ENCODE measurements at regions not wholly inside any gene's neighbourhood (a gene's known extent, or its start where the extent isn't known, plus 50 kb on each side); places are given as distances from the start of the nearest gene placed in this dataset.

DNA sequence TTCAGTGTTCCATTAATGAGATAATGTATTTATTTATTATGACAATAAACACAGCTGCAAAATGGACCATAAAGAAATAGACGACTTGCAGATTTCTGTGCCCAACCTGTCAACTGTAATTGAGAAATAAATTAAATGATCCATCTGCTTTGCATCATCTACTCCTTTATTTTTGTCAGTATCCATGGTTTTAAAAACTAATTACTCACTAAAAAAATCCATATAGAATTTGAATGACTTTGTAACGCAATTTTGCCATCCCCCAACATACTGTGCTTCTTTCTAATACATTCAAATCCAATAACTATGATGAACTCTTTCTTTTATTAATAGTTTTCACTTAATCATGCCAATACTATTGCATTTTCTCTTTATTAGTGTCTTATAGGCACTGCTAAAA lies 388.5 kb upstream of the SORCS1 start:
- TF ChIP-seq, protein P1, sequence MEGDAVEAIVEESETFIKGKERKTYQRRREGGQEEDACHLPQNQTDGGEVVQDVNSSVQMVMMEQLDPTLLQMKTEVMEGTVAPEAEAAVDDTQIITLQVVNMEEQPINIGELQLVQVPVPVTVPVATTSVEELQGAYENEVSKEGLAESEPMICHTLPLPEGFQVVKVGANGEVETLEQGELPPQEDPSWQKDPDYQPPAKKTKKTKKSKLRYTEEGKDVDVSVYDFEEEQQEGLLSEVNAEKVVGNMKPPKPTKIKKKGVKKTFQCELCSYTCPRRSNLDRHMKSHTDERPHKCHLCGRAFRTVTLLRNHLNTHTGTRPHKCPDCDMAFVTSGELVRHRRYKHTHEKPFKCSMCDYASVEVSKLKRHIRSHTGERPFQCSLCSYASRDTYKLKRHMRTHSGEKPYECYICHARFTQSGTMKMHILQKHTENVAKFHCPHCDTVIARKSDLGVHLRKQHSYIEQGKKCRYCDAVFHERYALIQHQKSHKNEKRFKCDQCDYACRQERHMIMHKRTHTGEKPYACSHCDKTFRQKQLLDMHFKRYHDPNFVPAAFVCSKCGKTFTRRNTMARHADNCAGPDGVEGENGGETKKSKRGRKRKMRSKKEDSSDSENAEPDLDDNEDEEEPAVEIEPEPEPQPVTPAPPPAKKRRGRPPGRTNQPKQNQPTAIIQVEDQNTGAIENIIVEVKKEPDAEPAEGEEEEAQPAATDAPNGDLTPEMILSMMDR (IDR thresholded peaks at IDR 0.05; ENCODE audit: low read length, missing control alignments), result no peak
- DNase-seq (ENCODE audit: low read depth), result no peak
- no peak overlapping the region for H3K4me3 ChIP-seq (replicated peaks; ENCODE audit: low read depth, low read length)

DNA sequence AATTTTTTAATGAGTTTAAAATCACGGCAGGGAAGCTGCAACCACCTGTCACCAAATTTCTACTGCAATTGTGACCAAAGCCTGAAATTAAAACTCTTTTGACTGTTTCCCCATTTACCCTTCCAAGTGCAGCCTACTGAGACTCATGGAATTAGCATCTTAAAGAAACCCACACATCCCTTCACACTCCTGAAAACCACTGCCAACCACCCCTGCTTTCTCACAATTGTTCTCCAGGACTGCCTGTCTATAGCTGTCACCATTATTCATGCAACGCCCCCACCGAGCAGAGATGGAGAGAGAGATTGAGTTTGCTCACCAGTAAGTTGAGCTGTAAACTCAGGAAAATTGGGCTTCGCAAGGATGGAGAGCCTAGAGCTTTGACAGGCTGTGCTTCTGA lies 383.8 kb upstream of the SORCS1 start:
- peak; percentile 7 for DNase-seq (ENCODE audit: low read depth)
- no peak overlapping the region for H3K4me3 ChIP-seq (replicated peaks; ENCODE audit: low read depth, low read length)
- TF ChIP-seq, protein P1 (IDR thresholded peaks at IDR 0.05; ENCODE audit: low read length, missing control alignments), result no peak

DNA sequence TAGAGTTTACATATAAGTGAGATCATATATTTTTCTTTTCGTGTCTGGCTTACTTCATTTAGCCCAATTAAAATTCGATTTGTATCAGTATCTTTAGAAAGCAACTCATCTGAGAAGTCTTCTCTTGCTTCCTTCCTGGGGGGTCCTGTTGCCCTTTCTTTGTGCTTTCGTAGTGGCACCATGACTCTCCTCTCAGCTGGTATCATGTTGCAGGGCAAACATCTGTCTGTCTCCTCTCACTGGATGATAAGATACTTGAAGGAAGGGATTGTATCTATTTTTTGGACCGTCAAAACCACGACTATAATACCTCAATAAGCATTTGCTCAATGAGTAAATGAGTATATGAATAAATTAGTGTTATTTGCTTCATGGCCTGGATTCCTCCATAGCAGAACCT lies 382.5 kb upstream of the SORCS1 start:
- TF ChIP-seq, protein P1 (IDR thresholded peaks at IDR 0.05; ENCODE audit: low read length, missing control alignments), result no peak
- no peak overlapping the region for H3K4me3 ChIP-seq (replicated peaks; ENCODE audit: low read depth, low read length)
- no peak for DNase-seq (ENCODE audit: low read depth)

DNA sequence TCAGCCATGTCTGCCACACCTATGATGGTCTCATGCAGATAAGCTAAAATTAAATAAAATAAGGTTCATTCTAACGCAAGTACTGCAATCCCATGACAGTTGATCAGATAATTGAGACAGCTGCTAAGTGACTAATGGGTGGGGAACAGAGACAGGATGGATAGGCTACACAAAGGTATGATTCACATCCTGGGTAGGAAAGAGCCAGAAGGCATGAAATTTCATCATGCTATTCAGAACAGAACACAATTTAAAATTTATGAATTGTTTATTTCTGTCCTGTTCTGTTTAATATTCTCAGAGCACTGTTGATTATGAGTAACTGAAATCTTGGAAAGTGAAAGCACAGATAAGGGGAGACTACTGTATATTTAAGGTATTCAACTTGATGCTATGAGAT lies 381.8 kb upstream of the SORCS1 start:
- peak; percentile 80 for DNase-seq (ENCODE audit: low read depth)
- TF ChIP-seq, protein P1 (IDR thresholded peaks at IDR 0.05; ENCODE audit: low read length, missing control alignments), result no peak
- no peak overlapping the region for H3K4me3 ChIP-seq (replicated peaks; ENCODE audit: low read depth, low read length)

DNA sequence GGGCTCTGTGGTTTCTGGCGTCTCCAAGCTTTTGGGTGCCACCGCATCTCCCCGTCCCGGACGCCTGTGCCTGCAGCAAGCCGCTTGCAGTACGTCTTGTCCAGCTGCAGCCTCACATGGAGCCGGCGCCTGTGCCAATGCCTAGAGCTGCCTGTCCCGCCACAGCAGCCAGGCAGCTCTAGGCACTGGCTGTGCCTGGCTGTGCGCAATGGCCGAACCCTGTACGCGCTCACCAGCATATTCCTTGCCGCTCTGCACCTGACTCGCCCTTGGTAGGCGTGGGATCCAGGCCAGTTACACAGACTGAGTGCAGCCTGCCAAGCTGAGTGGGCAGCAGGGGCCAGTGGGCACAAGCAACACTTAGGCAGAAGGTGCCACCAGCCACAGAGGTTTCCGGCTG lies 381.2 kb upstream of the SORCS1 start:
- TF ChIP-seq, protein P1 (IDR thresholded peaks at IDR 0.05; ENCODE audit: low read length, missing control alignments), result no peak
- H3K4me3 ChIP-seq (replicated peaks; ENCODE audit: low read depth, low read length), result no peak overlapping the region
- no peak for DNase-seq (ENCODE audit: low read depth)

DNA sequence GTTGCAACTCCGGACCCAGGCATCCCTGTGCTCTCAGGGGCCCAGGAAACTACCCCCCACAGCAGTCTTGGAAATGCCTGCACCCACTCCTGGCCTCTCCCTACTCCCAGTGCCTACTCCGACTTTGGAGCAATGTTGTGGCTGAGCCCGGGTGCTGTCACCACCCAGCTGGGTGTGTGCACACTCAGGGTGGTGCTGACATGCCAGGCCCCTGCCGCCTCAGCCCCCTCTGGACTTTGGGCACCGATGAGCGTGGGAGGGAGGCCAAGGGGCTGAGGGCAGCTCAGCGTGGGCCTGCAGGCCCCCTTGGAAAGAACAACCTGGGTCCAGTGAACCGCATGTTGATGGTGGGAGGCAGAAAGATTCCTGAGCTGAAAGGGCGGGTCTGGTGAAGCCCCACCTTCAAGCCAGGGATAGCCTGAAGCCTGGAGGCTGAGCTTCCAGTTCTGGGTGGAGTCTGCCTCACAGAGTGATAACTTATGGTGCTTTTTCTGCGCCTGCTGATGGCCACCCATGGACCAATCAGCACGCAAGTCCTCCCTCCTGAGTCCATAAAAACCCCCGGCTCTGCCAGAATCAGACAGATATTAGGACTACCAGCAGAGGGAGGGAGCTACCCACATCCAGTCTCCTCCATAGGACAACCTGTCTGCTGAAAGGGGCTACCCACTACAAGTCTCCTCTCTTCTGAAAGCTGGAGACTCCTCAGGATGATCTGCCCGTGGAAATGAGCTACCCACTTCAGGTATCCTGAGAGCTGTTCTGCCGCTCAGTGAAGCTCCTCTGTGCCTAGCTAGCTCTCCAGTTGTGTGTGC lies 380.4 kb upstream of the SORCS1 start:
- TF ChIP-seq, protein P1 (IDR thresholded peaks at IDR 0.05; ENCODE audit: low read length, missing control alignments), result no peak
- DNase-seq (ENCODE audit: low read depth), result no peak
- H3K4me3 ChIP-seq (replicated peaks; ENCODE audit: low read depth, low read length), result no peak overlapping the region

DNA sequence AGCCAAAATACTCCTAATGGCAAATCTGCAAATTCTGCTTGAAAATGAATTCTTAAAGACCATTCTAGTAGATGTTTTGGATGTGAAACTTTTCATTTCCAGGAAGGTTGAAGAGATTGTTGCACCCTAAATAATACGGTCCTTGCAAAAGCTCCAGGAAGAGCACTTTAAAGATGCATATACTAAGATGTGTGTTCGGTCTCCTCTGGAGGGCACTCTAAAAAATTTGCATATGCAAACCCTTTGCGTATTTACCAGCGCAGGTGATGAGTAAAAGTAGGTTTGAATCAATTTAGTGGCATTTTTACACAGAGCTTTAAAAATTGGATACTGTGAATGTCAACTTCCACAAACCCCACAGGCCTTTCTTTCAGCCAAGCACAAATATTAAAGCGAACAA lies 378.1 kb upstream of the SORCS1 start:
- TF ChIP-seq, protein P1 (IDR thresholded peaks at IDR 0.05; ENCODE audit: low read length, missing control alignments), result no peak
- no peak overlapping the region for H3K4me3 ChIP-seq (replicated peaks; ENCODE audit: low read depth, low read length)
- no peak for DNase-seq (ENCODE audit: low read depth)

Data from fibroblast of pulmonary artery (primary cell).